Lower leg skin (tissue), 3 donors: ENCODE measurements at regions not wholly inside any gene's neighbourhood (a gene's known extent, or its start where the extent isn't known, plus 50 kb on each side); places are given as distances from the start of the nearest gene placed in this dataset.

ENCODE experiments used
- CTCF ChIP-seq, 3 donors: fragments of 450-650 bp; IDR thresholded peaks; one replicate each; pipeline ENCODE4 v1.5.1; 2016; ENCODE audit warnings: antibody characterized with exemption in 3 of 3, mild to moderate bottlenecking in 3 of 3, moderate library complexity in 2 of 3
- POLR2A ChIP-seq, 2 donors: fragments of 450-650 bp; IDR thresholded peaks; one replicate each; pipeline ENCODE4 v1.6.1; 2016 to 2017; ENCODE audit warnings: antibody characterized with exemption in 2 of 2, mild to moderate bottlenecking in 1 of 2, moderate library complexity in 1 of 2

- TF ChIP-seq CTCF (IDR thresholded peaks at IDR 0.05) (no peak), POLR2A (IDR thresholded peaks at IDR 0.05) (no peak)
These were observed 302.9 kb upstream of the PAPPA start for GRCh38 chr9:115850548-115851304.
